ENCODE measurements at regions not wholly inside any gene's neighbourhood (a gene's known extent, or its start where the extent isn't known, plus 50 kb on each side); places are given as distances from the start of the nearest gene placed in this dataset.

GRCh38 chr15:98144388-98144787, 183.9 kb downstream of the ARRDC4 start:
- no peak for DNase-seq

- DNase-seq, result no peak
Measured at GRCh38 chr15:98146031-98146820, 185.7 kb downstream of the ARRDC4 start.

- no peak for DNase-seq
Measured at GRCh38 chr15:98147415-98147814, 186.9 kb downstream of the ARRDC4 start.

- no peak for DNase-seq
Measured at GRCh38 chr15:98150084-98150483, 189.6 kb downstream of the ARRDC4 start.

DNA sequence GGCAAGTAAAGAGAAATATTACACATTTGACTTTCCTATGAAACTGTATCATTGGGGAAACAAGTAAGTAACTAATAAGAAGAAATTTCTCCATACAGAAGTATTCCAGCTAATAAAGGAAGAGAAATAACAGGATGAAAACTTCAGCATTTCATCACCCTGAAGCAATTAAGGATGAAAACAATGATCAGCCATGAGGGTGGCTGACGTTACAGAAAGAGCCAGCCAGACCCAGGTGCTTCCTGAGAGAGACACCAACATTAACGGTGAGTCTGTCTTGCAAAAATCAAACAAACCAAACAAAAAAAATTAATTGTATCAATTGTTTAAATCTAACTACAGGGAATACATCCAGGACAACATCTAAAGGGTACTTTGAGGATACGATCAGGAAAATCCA, 190.0 kb downstream of the ARRDC4 start:
- no peak for DNase-seq

DNA sequence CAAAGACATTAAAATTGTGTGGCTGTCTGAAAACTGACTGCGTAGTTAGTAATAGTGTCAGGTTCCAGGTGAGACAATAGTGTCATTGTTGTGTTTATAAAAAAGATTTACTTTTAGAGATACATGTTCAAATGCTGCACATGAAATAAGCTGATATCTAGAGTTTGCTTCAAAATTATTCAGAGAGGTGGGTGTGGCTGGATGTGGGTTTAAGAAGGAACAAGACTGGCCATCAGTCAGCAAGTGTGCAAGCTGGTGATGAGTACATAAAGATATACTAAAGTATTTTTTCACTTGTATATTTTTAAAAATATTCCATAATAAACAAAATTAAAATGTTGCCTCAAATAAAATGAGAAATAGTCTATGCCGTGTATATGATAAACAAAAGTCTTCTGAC, 190.6 kb downstream of the ARRDC4 start:
- no peak for DNase-seq

DNA sequence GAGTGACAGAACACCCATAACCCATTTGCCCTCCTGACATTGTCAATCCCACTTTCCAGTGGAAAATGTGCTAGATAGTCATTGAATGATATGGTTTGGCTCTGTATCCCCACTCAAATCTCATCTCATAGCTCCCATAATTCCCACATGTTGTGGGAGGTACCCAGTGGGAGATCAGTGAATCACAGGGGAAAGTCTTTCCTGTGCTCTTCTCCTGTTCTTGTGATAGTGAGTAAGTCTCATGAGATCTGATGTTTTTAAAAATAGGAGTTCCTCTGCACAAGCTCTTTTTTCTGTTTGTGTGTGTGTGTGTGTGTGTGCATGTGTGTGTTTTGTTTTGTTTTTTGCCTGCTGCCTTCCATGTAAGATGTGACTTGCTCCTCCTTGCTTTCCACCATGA, 191.7 kb downstream of the ARRDC4 start:
- no peak for DNase-seq

- DNase-seq, result no peak
Measured at GRCh38 chr15:98154863-98155262, 194.4 kb downstream of the ARRDC4 start.

- DNase-seq, result no peak
Measured at GRCh38 chr15:98155356-98155755, 194.9 kb downstream of the ARRDC4 start.

DNA sequence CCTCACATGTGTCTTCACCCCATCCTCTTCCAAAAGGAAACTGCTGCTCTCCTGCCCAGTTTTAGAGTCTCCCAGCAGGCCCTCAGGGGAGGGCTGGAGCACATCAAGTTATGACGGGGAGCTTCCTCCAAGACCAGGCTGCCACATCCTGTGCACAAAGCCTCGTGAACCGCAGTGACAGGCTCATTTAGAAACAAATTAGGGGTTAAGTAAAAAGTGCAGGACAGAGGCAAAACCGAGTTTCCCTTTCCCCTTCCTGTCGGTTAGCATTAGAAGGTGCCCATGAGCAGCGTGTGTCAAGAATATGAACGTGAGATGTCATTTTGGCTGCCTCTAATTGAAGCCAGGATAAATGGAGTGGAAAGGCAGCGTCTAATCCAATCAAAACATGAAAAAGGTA, 199.7 kb downstream of the ARRDC4 start:
- DNase-seq, result no peak

DNA sequence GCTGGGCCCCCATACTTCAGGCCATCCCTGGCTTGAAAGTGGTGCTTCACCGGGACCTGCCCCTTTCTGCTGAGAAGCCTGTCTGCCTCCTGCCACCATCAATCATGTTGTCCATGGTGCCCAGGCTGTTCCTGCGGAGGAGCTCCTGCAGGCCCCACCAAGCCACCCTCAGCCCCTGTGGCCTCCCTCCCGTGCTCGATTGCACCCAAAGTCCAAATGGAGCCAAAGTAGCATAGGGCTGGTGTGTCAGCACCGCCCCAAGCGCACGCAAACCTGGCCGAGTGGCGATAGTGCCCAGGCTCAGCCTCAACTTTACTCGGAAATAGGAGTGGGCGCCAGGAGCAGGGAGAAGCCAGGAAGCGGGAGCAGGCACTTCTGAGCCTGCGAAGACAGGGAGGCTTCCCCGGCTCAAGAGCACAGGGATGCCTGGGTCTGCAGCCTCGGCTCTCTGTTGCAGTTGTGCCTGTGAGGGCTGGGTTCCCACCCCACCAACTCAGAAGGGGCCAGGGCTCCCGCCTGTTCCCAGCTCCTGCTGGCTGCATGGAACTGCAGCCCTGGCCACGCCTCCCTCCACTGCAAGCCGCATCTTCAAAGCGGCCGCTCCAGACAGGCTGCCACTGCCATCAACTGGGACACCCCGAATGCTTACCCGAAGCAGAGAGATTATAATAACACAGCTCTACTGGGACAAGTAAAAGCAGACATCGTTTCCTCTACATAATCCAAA, 203.0 kb downstream of the ARRDC4 start:
- DNase-seq, result no peak

DNA sequence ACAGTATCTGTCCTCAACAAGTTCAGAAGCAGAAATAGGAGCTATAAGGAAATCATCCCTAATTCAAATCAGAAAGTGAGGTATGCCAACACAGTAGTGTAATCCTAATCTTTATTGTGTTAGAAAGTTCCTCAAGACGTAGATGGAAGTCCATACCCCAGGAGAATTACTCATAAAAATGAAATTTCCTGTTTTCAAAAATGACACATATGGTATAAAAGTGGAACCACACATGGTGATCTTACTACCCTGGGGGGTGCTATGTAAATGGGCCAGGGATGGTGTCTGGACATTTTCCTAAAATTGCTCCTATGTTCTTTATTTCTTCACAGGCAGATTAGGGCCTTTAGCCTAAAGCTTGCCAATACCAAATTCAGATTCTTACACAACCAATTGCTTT, 204.1 kb downstream of the ARRDC4 start:
- no peak for DNase-seq

GRCh38 chr15:98164986-98165385, 204.5 kb downstream of the ARRDC4 start:
- no peak for DNase-seq

DNA sequence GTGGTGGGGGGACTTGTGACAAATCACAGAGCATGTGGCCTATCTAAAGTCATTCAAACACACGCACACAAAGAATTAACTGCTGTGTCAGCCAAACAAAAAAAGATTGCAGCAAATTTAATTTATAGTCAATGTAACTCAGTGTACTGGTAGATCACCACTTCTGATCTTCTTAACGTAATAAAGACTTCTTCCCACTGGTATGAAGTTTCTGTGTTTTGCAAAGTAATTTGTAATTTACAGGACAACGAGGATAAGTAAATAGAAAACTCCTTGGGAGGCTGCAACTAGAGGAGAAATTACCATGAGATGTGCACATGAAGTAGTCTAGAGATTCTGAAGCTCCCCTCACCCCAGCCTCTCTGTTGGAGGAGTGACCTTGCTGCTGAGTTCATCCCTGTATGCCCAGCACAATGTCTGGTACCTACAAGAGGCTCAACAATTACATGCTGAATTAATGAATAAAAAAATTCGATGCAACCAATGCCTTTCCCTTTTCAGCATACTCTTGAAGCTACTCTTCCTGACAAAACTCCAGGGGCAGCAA, 207.3 kb downstream of the ARRDC4 start:
- no peak for DNase-seq

- no peak for DNase-seq
Measured at GRCh38 chr15:98169551-98169950, 209.0 kb downstream of the ARRDC4 start.

GRCh38 chr15:98174286-98174685, 213.8 kb downstream of the ARRDC4 start:
- DNase-seq, result no peak

- DNase-seq, result no peak
Measured at GRCh38 chr15:98174841-98175240, 214.3 kb downstream of the ARRDC4 start.

DNA sequence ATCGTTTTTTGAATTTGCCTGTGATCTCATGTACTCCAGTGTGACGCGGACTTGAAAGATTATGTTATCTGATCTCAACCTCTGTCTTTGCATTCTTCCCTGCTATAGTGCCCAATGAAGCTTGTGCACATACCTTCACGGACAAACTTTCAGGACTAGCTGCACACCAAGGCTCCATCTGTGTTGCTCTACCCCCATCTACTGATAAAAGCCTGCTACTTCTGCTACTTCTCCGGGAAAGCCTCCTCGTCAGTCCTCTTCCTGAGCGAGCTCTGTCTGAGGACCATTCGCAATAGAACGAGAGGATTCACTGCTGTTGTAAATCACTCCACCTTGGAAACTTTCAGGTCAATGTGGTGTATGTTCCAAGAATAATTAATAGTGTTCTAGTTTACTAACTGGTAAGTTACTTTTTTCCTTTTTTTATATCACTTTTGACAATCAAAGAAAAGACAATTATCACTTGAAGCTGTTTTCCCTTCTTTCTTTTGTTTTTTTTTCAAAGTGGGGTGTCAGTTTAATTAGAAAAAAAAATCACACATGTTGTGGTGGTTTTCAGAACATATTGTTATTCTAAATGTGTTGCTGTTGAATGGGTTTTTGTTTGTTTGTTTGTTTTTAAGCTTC, 217.6 kb downstream of the ARRDC4 start:
- no peak for DNase-seq

GRCh38 chr15:98178861-98179260, 218.4 kb downstream of the ARRDC4 start:
- DNase-seq, result no peak

GRCh38 chr15:98187549-98187948, 227.0 kb downstream of the ARRDC4 start:
- no peak for DNase-seq

DNA sequence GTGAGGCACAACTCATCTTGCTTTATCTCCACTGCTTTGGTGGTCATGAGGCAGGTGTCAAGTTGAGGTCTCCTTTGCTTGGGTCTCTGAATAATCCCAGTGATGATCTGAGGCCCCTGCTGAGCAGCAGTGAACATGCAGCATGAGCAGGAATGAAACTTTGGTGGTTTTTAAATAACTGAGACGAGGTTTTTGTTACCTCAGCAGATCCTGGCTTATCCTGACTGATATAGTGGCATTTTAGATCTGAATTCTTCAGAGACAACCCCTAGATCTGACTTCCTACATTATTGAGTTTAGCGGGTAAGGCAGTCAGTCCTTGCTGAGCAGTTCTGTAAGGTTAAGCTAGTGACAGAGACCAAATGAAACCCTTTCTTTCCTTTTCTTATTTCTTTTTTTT, 230.4 kb downstream of the ARRDC4 start:
- no peak for DNase-seq

DNA sequence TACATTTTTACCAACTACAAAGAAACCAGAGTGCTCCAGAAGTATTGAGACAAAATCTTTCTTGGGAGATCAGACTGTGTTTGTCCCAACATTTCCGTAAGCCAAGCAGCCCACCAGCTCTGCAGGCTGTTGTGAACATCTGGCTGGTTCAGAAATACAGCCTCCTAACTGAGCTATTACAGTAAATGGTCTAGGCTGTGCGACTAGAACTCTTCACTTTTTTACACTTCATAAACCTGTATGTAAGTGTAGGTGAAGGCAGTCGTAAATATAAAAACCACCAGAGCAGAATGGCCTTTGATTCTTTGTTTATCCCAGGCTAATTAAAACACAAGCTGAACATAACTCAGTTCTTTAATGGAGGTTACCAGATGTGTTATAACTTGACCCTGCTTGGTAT, 235.3 kb downstream of the ARRDC4 start:
- no peak for DNase-seq

- no peak for DNase-seq
Measured at GRCh38 chr15:98196371-98196770, 235.9 kb downstream of the ARRDC4 start.

DNA sequence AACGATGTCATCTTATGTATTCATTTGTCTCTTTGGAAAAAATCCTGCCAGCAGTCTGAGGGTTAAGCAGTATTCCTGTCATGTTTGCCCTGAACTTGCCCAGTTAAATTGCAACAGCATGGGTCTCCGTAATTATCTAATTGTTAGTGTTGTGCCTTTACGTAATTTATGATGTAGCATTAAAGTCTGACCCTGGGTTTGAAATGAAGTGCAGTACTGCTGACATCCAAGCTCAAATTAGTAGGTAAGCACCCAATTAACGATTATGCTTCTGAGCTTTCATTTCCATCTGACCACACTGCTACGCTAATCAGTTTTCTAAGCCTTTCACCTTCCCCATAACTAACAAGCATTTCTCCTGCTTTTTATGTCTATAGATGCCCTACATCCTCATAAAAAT, 241.8 kb downstream of the ARRDC4 start:
- DNase-seq, result no peak

Measured in activated naive CD4-positive, alpha-beta T cell (primary cell).